Osteocyte (in vitro differentiated cells): ENCODE measurements at regions not wholly inside any gene's neighbourhood (a gene's known extent, or its start where the extent isn't known, plus 50 kb on each side); places are given as distances from the start of the nearest gene placed in this dataset.

ENCODE experiments used
- DNase-seq: peaks from one replicate; pipeline ENCODE4 v3.0.0; 2021; ENCODE audit warnings: mixed read lengths; ENCODE audit not compliant: unreplicated experiment; ENCODE audit errors: extremely low spot score
- H3K27ac Mint-ChIP-seq: one replicate; pipeline ENCODE4 v1.8.0; 2021; ENCODE audit warnings: mild to moderate bottlenecking, mixed read lengths; ENCODE audit not compliant: unreplicated experiment
- H3K27me3 Mint-ChIP-seq: one replicate; pipeline ENCODE4 v1.8.0; 2021; ENCODE audit warnings: mixed read lengths; ENCODE audit not compliant: unreplicated experiment
- H3K36me3 Mint-ChIP-seq: one replicate; pipeline ENCODE4 v1.8.0; 2021; ENCODE audit warnings: mixed read lengths; ENCODE audit not compliant: unreplicated experiment
- H3K4me1 Mint-ChIP-seq: one replicate; pipeline ENCODE4 v1.8.0; 2021; ENCODE audit warnings: mixed read lengths; ENCODE audit not compliant: unreplicated experiment
- H3K4me3 Mint-ChIP-seq: one replicate; pipeline ENCODE4 v1.8.0; 2021; ENCODE audit warnings: mild to moderate bottlenecking, moderate library complexity, mixed read lengths; ENCODE audit not compliant: unreplicated experiment
- H3K9me3 Mint-ChIP-seq: one replicate; pipeline ENCODE4 v1.8.0; 2021; ENCODE audit warnings: mixed read lengths; ENCODE audit not compliant: unreplicated experiment
- TF ChIP-seq, protein P1 (sequence below): fragments of 200-600 bp; sonication (generic); IDR thresholded peaks from 2 replicates; pipeline ENCODE4 v1.5.0; 2021; ENCODE audit warnings: antibody characterized with exemption, mild to moderate bottlenecking, moderate library complexity

DNA sequence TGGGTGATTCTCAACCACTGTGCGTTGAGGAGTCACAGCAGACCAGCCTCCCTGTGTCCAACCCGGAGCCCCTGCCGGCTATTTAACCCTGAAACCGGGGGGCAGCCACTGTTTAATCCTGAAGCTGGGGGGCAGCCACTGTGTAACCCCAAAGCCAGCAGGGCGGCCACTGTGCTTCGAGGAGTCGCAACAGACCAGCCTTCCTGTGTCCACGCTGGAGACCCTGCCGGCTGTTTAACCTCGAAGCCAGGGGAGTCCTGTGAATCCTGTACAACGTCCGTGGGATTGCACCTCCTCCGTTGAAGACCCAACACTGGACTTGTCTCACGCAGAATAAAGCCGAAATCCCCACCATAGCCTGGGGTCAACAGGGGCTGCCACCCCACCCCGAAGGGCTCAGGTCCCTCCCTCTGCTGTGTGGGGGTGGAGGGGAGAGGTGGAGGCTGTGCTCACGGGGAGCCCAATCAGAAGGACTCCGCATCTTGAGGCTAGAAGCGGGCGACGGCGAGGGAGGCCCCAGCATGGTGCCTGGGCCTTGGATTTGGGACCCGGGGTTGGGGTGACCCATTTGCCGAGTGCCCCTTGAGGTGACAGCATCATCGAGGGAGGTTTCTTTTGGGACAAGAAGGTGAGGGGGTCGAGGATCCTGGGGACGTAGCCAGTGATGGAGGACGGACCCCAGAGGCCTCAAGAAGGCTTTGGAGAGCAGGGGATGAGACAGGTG is 94.9 kb downstream of the ADRA2C start:
- Mint-ChIP-seq H3K36me3 (no peaks in the 10 kb centered on the region), H3K4me1 (no peaks in the 10 kb centered on the region), H3K27ac (no peak overlapping the region), H3K9me3 (no peaks in the 10 kb centered on the region), H3K4me3 (no peak overlapping the region), H3K27me3 (peaks cover 3% of the 10 kb centered on the region)
- TF ChIP-seq, protein P1, sequence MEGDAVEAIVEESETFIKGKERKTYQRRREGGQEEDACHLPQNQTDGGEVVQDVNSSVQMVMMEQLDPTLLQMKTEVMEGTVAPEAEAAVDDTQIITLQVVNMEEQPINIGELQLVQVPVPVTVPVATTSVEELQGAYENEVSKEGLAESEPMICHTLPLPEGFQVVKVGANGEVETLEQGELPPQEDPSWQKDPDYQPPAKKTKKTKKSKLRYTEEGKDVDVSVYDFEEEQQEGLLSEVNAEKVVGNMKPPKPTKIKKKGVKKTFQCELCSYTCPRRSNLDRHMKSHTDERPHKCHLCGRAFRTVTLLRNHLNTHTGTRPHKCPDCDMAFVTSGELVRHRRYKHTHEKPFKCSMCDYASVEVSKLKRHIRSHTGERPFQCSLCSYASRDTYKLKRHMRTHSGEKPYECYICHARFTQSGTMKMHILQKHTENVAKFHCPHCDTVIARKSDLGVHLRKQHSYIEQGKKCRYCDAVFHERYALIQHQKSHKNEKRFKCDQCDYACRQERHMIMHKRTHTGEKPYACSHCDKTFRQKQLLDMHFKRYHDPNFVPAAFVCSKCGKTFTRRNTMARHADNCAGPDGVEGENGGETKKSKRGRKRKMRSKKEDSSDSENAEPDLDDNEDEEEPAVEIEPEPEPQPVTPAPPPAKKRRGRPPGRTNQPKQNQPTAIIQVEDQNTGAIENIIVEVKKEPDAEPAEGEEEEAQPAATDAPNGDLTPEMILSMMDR: no peak
- no peak for DNase-seq

- Mint-ChIP-seq H3K9me3 (no peaks in the 10 kb centered on the region), H3K36me3 (no peaks in the 10 kb centered on the region), H3K27me3 (peaks cover 3% of the 10 kb centered on the region), H3K4me1 (no peaks in the 10 kb centered on the region), H3K27ac (no peak overlapping the region), H3K4me3 (no peak overlapping the region)
- TF ChIP-seq, protein P1: no peak
- no peak for DNase-seq
Observed at GRCh38 chr4:3861720-3862639, 95.8 kb downstream of the ADRA2C start.

DNA sequence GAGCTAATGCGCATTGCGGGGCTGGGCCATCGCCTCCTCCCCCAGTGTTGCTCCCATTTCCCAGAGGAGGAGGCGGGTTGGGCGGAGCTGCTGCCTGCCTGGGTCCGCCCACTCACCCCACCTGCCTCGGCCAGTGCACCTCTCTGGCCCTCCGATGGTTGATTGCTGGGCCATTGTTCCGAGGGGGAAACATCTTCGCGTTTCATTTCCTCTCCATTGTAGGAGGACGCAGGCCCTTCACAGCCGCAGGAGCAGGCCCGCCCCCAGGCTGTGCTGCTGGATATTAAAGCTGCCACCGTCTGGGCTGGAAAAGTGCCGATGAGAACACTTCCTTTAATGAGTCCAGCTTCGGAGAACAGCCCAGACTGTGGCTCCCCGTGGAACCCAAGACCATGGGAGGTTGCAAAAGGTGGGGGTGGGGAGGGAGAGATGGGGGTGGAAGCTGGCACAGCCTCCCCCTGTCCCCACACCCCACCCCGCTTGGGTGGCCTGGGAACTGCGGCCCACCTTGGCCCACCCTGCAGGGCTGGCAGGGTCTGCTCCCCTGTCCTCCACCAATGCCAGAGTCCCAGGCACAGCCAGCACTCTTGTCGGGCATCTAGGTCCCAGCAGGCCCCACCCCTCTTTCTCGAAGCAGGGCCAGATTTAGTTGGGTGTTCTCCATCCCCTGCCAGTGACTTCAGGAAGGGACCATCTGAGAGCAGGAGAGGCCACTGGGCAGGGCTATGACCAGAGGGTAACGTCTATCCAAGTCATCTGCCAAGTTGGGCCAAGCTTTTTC is 96.6 kb downstream of the ADRA2C start:
- Mint-ChIP-seq H3K4me1 (no peaks in the 10 kb centered on the region), H3K4me3 (no peak overlapping the region), H3K36me3 (no peaks in the 10 kb centered on the region), H3K27me3 (peaks cover 3% of the 10 kb centered on the region), H3K27ac (no peak overlapping the region), H3K9me3 (no peaks in the 10 kb centered on the region)
- TF ChIP-seq, protein P1: no peak
- no peak for DNase-seq

DNA sequence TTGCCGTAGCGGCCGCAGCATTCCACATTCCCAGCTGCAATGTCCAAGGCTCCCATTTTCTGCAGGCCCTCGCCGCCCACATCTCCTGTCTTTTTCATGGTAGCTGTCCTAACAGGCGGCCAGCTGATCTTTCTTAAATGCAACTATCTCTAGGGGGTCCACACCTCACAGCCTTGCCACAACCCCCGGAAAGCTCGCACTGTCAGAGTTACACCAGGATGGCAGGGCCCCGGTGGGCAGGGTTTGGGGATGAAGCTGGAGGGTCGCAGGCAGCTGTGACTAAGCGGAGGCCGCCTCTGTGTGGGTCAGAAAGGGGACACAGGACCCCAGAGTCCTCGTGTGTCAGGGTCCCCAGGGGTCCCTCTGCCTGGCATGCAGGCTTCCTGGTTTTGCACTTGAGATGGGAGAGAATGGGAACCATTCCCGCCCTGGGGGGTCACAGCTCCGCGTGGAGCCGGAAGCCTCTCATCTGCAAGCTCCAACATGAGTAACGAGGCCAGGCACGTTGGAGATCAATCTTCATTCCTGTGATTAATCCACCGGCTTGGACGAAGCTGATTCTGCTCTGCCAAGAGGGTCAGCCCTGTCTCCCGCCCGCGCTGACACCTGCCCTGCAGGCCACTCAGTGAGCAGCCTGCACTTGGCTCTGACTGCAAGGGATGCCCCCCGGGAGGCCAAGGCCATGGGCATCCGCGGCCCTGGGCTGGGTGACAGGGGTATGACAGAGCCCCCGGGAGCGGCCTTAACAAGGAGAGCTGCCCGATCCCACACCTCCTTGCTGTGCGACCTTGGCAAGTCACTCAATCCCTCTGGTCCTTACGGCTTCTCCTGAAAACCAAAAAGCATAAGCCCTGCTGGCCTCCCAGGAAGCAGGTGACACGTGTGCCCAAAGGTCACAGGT is 97.9 kb downstream of the ADRA2C start:
- H3K27me3 Mint-ChIP-seq: peaks cover 3% of the 10 kb centered on the region
- TF ChIP-seq, protein P1: no peak
- DNase-seq: no peak
- no peak overlapping the region for H3K4me3 Mint-ChIP-seq
- H3K9me3 Mint-ChIP-seq: no peaks in the 10 kb centered on the region
- no peak overlapping the region for H3K27ac Mint-ChIP-seq
- no peaks in the 10 kb centered on the region for H3K36me3 Mint-ChIP-seq
- no peaks in the 10 kb centered on the region for H3K4me1 Mint-ChIP-seq
